DMS 273 treated with DMSO at 0.1 percent for 48 hours (cell line): ENCODE measurements at regions not wholly inside any gene's neighbourhood (a gene's known extent, or its start where the extent isn't known, plus 50 kb on each side); places are given as distances from the start of the nearest gene placed in this dataset.
A peak's percentile ranks its signal among the peaks of the same experiment; 100 is the strongest.

Source experiments
- DNase-seq: peaks from one replicate; lab custom pipeline; 2025; lab: John Stamatoyannopoulos, UW

DNA sequence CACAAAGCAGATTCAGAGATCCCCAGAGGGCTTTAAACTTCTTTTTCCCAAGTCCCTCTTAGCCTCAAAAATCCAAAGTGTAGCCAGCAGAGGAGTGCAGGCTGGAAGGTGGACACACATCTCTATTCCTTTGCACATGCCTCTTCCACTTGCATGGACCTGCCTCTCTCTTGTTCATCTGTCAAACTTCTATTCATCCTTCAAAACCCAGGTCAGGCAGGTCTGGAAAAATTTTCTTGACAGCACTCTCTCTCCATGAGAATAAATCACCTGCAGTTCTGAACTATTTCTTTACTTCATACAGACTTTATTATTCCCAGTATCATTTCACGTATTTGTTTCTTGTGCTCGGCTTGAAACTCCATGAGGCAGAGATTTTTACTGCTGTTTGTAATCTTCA is 127.5 kb downstream of the SS18 start:
- DNase-seq = no peak

DNA sequence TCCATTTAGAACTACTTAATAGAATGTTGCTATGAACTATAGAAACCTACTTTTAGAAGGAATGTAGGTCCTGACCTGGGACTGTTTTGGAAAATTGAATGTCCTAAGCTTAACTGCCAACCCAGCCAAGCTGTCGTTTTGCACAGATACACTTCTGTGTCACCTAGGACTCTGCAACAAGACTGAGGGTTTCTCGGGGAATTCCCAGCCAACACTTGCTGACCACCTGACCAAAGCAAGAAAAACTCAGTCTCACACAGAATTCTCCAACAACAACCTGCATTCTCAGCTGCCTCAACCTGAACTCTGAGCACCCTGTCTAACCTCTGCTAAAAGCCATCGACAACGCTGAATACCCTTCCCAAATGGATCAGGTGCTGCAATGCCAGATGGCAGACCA is 128.2 kb downstream of the SS18 start:
- no peak for DNase-seq

DNA sequence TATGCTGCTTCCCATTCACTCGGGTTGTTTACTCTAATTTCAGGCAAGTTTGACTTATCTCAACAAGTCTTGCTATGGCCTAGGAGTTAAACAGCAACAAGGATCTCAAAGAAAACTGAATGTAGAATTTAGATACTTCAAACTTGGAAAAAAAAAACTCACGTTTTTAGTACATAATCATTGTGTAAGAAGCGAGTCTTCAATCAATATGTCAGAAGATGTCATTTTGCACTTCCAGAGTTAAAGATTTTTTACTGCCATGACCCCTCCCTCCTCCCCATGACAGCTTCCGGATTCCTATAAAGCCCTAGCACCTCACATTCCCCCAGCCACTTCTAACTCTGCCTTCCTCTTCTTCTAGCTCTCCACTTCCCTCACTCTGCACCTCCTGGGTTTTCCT is 133.4 kb downstream of the SS18 start:
- DNase-seq = no peak

DNA sequence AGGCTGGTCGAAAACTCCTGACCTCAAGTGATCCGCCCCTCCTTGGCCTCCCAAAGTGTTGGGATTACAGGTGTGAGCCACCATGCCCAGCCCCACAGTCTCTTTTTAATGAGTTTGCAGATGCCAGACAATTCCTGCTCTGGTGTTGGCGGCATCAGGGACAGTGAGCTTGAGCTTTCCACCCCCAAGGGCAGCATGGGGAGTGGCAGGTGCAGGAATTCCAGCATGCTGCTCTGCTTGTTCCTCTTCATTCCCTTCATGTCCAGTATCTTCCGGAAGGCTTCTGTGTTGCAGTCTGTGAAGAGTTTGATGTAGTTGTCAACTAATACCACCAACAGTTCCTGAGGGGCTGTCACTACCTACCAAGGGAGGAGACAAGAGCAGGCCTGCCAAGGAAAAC is 137.3 kb downstream of the SS18 start:
- DNase-seq = no peak

DNA sequence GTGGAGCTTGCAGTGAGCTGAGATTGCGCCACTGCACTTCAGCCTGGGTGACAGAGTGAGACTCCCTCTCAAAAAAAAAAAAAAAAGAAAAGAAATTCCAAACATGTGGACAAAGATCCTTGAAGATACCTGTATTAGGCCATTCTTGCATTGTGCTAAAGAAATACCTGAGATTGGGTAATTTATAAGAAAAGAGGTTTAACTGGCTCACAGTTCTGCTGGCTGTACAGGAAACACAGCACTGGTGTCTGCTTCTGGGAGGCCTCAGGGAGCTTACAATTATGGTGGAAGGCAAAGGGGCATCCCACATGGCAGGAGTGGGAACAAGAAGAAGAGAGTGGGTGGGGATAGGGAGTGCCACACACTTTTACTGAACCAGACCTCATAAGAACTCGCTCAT is 140.1 kb downstream of the SS18 start:
- DNase-seq = no peak

DNA sequence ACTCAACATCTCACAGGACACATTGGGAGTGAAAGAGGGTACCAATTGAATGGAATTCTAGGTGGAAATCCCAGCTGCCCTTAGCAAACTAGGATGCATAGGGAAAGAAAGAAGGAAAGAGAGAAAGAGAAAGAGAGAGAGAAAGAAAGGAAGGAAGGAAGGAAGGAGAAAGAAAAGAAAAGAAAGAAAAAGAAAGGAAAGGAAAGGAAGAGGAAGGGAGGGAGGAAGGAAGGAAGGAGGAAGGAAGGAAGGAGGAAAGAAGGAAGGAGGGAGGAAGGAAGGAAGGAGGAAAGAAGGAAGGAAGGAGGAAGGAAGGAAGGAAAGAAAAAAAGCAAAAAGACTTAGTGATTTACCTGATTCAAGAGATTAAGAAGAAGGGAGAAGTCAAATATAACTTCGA is 143.9 kb downstream of the SS18 start:
- no peak for DNase-seq

DNA sequence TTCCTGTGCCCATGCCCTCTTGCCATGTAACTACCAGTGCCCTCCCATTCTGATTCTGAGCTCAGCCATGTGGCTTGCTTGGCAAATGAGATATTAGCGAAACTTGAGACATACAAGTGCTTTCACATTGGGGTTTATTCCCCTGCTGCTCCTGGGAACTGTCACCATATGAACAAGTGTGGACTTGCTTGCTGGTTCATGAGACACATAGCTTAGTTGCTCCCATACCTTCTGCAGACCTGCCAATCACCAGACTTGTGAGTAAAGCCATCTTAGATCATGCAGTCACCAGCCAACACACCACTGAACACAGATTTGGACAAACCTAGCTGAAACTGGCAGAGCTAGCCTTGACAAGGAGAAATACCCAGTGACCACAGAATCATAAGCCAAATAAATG is 155.1 kb downstream of the SS18 start:
- DNase-seq = peak; percentile 39

DNA sequence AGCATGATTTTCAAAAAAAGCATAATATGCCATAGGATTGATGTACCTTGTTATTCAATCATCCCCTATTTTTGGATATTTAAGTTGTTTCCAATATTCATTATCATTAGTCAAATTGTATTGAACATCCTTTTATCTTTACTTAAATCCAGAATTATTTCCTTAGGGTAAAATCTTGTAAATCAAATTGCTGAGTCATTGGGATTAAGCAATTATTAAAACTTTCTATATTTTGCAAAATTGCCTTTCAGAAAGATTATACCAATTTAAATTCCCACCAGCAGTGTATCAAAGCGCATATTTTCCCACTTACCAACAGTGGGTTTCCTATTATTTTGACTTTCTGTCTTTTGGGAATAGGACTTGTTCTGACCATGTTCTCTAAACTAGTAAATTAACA is 159.3 kb downstream of the SS18 start:
- DNase-seq = no peak

DNA sequence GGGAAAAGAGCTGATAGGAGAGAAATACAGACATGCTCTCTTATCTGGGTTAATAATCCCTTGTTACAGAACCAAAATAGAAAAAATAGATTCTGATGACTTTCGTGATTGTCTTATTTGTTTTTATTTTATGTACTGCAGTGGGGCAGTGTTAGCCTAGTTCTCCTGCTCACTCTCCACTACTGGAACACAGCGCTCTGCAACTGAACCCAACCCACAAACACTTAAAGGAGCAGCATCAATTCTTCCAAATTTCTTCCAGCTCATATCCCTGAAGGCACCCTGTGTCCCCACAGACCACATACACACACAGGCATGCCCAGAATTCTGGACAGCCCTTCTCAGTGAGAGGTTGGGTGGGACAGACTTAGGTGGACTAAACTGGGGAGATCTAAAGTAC is 160.6 kb downstream of the SS18 start:
- DNase-seq = no peak

DNA sequence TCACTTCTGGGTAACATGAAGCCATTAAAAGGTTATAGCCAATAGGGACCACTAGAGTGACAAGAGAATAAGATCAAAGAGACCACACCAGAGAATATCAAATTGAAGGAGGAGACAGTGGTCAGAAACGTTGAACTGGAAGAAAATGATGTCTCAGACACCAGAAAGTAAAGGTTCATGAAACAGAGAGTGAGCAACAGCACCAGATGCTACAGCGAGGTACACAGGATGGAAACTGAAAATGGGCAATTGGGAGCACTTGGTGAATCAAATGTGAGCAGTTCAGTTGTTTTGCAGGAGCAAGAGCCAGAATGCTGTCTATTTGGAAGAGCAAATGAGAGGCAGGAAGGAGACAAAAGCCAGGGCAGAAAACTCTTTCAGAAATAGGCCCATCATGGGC is 162.6 kb downstream of the SS18 start:
- no peak for DNase-seq

DNA sequence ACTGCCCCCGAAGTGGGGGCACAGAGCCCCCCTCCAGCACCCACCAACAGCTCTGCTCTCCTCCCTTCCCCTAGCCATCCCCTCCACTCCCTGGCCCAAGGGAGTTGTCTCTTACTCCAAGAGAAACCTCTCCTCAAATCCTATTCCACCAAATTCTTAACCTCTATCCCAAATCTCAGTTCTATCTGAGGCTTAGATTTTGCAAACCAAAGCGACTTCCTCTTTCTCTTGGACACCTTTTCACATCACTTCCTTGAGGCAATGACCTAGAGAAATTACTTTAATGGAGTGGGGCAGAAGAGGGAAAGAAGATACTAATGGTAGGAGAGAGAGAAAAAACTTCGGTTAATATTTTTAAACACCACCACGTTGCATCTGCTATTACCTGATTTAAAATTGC is 167.2 kb downstream of the SS18 start:
- DNase-seq = no peak

DNA sequence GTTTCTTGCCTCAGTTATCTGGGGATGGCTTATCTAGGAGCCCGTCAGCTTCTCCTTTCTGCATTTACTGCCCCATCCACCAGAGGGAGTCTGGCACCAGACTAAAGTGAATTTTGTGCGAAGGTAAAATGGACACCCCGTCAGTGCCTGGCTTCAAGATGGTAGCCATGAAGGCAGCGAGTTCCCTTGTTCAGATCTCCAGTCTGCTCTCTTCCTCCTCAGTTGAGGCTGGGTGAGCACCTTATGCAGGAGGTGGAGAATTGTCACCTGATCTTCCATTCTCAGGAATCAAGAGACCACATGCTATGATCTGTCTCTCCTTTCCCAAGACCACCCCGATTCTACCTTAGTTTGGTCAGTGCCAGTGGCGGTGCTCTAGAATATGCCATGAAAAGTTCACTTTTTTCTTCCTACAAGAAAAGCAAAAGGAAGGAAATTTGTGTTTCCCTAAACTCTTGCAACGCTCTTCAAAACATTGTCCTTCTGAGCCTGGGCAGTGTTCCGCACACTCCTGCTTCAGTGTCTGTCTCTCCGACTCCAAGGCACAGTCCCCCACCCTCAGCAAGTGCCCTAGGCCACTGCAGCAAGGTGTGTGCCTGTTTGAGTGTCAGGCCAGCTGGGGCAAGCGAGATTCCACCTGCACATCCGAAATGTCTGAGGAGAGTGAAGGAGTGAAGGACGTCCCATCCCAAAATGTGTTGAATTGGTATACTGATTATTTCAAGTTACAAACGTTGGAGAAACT is 168.6 kb downstream of the SS18 start:
- no peak for DNase-seq

DNA sequence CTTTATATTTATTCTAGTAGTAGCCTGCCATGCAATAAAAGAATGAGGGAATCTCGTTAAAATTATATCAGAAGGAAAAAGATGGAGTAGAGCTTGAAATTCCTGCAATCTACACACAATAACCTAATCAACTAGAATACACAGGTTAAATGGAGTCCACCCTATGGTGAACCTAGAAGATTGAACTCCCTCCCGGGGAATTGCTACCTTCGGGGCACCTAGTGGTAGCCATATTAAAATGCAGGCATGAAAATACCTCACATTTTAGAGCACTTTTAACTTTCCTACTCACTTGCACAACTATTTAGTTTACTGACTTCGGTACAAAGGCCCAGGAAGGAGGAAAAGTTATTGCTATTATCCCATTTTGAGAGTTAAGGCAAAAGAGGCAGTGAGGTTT is 174.5 kb downstream of the SS18 start:
- DNase-seq = no peak

DNA sequence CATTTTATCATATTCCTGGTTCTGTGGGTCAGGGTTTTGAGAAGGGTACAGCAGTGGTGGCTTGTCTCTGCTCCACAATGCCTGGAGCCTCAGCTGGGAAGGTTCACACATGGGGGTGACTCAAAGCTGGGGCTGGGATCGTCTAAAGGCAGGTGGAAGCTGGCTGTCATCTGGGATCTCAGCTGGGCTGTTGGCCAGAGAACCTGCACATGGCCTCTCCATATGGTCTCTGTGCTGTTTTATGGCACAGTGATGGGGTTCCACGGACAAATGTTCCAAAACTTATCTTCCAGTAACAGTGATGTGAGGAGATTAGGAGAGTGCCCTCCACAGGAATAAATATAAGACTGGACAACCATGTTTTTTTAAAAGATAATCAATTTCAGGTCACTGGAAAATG is 191.4 kb downstream of the SS18 start:
- peak; percentile 84 for DNase-seq

DNA sequence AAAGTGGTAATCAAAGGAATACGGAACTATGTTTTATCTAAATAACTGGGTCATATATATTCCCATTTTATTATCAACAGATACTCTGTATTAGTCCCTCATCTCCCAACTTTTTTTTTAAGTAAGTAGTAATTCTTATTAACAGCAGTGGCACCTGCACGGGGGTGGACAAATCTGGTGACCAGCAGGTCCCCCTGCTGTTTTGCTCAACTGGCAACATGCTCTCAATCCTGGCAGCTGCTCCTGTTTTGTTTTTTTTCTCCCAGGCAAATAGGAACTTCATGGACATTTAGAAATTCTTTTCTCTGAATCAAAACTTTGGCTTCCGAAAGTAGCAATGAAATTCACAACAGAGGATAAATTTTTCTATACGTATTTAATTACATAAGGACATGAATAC is 193.5 kb downstream of the SS18 start:
- DNase-seq = peak; percentile 74

DNA sequence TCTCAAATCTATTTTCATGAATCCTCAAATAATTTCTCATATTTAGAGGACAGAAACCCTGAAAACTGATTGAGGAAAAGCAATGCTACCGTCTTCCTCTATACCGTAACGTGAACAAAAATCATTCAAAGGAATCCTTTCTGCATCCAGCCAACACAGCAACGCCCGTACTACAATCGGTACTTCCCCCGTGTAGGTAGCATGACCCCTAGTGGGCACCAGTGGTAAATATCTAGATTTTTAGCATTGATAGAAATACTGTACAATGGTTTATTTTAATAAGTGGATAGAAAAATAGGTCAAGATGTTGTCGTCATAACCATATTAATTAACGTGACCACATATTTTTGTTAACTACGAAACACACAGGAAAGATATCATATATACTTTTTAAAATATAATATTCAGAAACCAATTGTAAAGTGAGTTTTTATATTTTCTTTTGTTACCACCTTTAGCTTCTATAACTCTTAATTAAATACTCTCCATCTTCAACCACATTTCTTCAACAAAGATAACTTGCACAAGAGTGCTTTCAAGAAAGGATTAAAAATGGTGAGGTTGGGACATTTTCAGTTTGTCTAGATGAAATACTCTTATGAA is 194.1 kb downstream of the SS18 start:
- DNase-seq = peak; percentile 13

DNA sequence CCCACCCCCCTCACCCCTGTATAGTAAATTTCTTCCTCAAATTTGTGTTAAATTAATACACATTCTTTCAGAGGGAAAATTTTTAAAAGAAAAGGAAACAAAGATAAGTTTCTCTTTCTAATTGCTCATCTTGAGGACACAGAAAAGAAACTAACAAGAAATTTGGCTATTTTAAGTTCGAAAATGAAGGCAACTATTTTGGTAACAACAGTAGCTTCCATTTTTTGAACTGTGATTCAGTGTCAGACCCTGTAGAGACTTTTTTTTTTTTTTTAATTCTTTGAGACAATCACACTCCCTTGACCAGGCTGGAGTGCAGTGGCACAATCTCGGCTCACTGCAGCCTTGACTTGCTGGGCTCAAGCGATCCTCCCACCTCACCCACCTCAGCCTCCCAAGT is 194.9 kb downstream of the SS18 start:
- no peak for DNase-seq

DNA sequence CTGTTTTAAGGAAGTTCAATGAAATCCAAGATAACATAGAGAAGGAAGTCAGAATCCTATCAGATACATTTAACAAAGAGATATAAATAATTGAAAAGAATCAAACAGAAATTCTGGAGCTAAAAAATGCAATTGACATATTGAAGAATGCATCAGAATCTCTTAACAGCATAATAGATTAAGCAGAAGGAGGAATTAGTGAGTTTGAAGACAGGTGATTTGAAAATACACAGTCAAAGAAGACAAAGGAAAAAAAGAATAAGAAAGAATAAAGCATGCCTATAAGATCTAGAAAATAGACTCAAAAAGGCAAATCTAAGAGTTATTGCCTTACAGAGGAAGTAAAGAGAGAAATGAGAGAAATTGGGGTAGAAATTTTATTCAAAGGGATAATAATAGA is 204.1 kb downstream of the SS18 start:
- no peak for DNase-seq

DNA sequence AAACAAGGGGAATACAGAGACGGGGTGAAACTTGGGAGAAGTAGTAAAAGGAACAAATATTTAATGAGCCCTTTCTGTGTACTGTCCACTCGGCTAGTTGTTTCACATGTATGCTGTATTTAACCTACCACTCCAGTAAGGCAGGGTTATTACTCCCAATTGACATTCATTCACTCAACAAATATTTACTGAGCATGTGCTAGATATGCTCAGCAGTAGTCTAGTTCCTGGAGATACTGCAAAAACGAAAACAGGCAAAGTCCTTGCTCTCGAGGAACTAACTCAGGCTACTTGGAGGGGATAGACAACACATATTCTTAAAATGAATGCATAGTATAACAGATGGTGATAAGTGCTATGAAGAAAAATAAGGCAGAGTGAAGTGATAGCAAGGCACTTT is 207.3 kb downstream of the SS18 start:
- no peak for DNase-seq

DNA sequence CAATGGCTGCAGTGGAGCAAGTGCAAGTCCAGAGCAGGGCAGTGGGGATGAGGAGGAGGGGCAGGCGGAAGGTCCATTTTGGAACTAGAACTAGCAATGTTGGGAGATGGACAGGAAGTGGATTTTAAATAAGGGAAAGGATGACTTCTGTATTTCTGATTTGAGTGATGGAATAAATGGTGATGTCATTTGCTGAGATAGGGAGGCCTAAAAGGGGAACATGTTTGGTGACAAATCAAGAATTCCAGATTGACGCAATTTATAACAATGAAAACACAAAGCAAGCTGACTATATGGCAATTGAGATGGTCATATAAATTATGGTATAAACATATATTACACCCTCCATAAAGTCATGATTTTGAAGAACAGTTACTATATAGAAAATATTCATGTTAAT is 209.3 kb downstream of the SS18 start:
- DNase-seq = no peak

DNA sequence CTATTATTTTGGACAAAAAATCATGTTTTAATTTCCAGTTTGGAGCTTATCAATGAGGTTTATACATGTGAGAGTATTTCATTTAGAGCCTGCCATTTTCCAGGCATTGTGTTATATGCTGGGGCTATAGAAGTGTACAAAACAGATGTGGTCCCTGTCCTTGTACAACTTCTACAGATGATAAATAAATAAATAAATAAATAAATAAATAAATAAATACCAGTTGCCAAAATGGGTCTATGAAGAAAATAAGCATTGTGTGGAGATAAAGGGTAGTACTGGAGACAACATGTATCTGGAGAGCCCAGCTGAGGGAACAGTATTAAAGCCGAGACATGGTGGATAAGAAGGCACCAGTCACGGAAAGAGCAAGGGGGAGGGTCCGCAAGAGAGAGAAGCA is 210.0 kb downstream of the SS18 start:
- no peak for DNase-seq

DNA sequence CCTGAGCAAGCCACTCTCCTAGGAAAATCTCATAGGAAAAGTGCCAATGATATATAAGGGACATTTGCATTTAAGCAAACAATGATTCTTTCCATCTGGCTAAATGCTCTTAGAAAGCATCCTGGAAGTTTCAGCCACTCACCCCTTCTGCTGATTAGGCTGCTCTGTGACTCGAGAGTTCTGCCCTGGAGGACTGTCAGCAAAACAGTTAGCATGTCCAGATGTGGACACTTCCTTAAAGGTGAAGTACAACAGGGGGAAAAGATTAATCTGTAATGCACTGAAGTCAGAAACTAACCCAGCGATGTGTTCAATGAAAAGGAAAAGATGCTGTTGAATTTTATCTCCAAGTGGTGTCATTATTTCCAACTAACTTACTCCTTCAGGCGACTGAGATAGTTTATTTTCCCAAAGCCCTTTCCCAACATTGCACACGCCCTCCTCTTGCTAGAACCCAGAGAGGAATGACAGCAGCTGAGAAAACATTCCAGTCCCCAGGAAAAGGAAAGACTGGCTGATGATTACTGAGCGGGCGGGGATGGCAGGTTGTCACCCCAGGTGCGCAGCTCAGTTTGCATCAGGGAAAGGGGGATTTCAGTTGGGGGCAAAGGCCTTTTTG is 214.0 kb downstream of the SS18 start:
- DNase-seq = no peak

DNA sequence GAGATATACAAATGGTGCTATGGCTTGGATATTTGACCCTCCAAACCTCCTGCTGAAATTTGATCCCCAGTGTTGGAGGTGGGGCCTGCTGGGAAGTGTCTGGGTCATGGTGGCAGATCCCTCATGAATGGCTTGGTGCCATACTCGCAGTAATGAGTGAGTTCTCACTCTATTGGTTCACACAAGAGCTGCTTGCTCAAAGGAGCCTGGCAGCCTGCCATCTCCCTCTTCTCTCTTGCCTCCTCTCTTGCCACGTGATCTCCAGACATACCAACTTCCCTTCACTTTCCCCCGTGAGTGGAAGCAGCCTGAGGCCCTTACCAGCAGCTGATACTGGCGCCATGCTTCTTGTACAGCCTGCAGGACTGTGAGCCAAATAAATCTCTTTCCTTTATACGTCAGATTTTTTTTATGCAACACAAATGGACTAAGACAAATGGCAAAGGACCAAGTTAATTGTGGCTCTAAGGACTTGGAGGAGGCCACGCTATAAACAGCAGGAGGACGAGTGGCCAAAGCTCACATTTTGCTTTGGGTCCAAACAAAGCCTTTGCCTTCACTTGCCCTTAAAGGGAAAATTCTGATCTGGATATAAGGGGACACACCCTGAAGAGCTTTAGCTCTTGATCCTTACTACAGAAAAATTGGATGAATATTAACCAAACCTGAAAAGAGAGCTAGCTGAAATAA is 214.7 kb downstream of the SS18 start:
- no peak for DNase-seq
